RWPE2 (cell line): ENCODE measurements at regions not wholly inside any gene's neighbourhood (a gene's known extent, or its start where the extent isn't known, plus 50 kb on each side); places are given as distances from the start of the nearest gene placed in this dataset.

Experiments
- ATAC-seq: fragments of 200-7000 bp; cut with Tn5 transposase; 3 replicates; pipeline ENCODE4 v1.9.1; 2021; ENCODE audit warnings: low read depth
- DNase-seq: peaks from one replicate; pipeline ENCODE4 v3.0.0-alpha.2; 2020; ENCODE audit warnings: low spot score
- H3K27ac ChIP-seq: fragments of 450-650 bp; 2 replicates; pipeline ENCODE4 v1.5.1; 2017; ENCODE audit warnings: mild to moderate bottlenecking; ENCODE audit not compliant: poor library complexity, severe bottlenecking
- H3K27me3 ChIP-seq: fragments of 250-450 bp; sonication (Bioruptor Pico); 2 replicates; pipeline ENCODE4 v1.5.1; 2021; ENCODE audit warnings: mild to moderate bottlenecking, moderate library complexity; ENCODE audit not compliant: insufficient read depth, poor library complexity, severe bottlenecking
- H3K36me3 ChIP-seq: fragments of 250-450 bp; sonication (Bioruptor Pico); 2 replicates; pipeline ENCODE4 v1.5.1; 2020; ENCODE audit warnings: low read depth, mild to moderate bottlenecking, moderate library complexity
- H3K4me1 ChIP-seq: fragments of 250-450 bp; sonication (Bioruptor Pico); 2 replicates; pipeline ENCODE4 v1.5.1; 2021; ENCODE audit warnings: mild to moderate bottlenecking, moderate library complexity; ENCODE audit not compliant: insufficient read depth, poor library complexity, severe bottlenecking
- H3K4me3 ChIP-seq: fragments of 250-450 bp; sonication (Bioruptor Pico); 2 replicates; pipeline ENCODE4 v1.5.1; 2021; ENCODE audit warnings: mild to moderate bottlenecking, moderate library complexity; ENCODE audit not compliant: severe bottlenecking
- H3K9me3 ChIP-seq: fragments of 250-450 bp; sonication (Bioruptor Pico); 2 replicates; pipeline ENCODE4 v1.5.1; 2021; ENCODE audit warnings: mild to moderate bottlenecking, moderate library complexity; ENCODE audit not compliant: severe bottlenecking
- TF ChIP-seq, protein P1 (sequence below): fragments of 450-650 bp; IDR thresholded peaks from one replicate; pipeline ENCODE4 v1.5.1; 2017; ENCODE audit warnings: mild to moderate bottlenecking, moderate library complexity; ENCODE audit not compliant: poor library complexity, severe bottlenecking

DNA sequence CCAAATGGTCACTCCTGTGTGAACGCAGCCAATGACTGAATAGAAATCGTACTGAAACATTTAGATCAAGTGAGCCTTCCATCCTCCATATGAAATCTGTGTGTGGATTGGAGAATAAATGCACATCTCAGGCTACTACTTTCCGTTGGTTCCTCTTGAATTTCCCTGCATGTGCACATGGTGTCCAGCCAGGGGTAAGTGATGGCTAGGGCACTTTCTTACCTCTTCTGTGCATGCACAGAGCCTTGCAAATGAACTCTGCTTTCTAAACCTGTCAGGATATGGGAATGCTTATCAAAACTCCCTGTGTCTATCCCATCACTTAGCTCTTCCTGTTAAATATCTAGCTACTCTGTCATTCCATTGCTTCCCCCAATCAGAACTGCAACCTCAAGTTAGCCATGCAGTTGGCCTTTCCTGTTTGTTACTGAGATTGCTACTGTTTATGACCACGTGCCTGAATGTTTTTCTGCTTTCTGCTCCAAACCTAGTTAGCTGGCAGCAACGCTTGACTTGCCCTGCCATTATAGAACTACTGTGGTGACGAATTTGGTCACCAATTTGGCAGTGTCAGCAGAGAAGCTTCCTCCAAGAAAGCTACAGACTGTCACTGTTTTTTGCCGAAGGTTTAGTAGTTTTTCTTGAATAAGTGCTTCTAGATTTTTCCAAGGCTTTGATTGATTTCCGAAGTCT, 661.6 kb downstream of the LRRC70 start:
- ATAC-seq (no peak), DNase-seq (no peak)
- TF ChIP-seq, protein P1, sequence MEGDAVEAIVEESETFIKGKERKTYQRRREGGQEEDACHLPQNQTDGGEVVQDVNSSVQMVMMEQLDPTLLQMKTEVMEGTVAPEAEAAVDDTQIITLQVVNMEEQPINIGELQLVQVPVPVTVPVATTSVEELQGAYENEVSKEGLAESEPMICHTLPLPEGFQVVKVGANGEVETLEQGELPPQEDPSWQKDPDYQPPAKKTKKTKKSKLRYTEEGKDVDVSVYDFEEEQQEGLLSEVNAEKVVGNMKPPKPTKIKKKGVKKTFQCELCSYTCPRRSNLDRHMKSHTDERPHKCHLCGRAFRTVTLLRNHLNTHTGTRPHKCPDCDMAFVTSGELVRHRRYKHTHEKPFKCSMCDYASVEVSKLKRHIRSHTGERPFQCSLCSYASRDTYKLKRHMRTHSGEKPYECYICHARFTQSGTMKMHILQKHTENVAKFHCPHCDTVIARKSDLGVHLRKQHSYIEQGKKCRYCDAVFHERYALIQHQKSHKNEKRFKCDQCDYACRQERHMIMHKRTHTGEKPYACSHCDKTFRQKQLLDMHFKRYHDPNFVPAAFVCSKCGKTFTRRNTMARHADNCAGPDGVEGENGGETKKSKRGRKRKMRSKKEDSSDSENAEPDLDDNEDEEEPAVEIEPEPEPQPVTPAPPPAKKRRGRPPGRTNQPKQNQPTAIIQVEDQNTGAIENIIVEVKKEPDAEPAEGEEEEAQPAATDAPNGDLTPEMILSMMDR = no peak
- H3K4me1 ChIP-seq = no peaks in the 10 kb centered on the region
- peaks cover 13% of the 10 kb centered on the region for H3K27me3 ChIP-seq
- no peaks in the 10 kb centered on the region for H3K36me3 ChIP-seq
- H3K27ac ChIP-seq = no peak overlapping the region
- no peak overlapping the region for H3K4me3 ChIP-seq
- H3K9me3 ChIP-seq = no peaks in the 10 kb centered on the region

DNA sequence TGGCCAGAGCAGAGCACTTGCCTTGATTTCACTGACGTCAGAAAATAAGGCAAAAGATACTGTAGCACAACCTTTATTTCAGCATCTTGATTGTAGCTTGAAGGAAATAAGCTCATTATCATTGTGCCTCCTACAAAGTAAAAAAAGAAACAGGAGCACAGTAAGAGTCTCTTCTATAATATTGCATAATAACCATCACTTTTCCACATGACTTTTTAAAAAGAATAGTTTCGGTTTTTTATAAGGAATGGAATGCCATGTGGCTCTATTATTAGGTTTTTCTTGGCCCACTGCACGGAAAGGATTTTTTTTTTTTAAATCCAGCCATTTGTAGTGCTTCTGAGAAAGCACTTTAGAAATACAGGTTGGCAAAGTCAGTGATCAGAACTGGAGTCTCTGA, 655.3 kb downstream of the LRRC70 start:
- H3K27me3 ChIP-seq = peaks cover 8% of the 10 kb centered on the region
- no peak overlapping the region for H3K4me3 ChIP-seq
- ATAC-seq (no peak), DNase-seq (no peak)
- H3K36me3 ChIP-seq = no peaks in the 10 kb centered on the region
- TF ChIP-seq, protein P1 = no peak
- H3K9me3 ChIP-seq = no peaks in the 10 kb centered on the region
- H3K4me1 ChIP-seq = no peaks in the 10 kb centered on the region
- no peak overlapping the region for H3K27ac ChIP-seq

DNA sequence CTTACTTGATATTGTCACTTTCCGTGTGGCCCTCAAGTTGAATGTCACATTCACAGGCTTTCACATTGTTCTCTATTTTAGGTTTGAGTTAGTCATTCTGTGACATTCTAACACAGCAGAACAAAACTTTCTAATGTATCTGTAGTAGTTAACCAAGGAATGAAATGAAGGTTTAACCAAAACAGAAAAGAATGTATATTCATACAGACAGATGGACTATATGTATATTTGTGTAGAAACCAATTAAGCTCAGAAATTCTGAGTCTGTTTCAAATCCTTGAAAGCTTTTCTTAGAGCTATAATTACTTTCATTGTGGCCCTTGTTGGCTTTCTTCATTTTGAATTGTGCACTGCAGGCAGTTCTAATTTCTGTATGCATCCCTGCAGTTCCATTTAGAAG, 654.7 kb downstream of the LRRC70 start:
- Histone ChIP-seq H3K9me3 (no peaks in the 10 kb centered on the region), H3K27ac (no peak overlapping the region), H3K4me1 (no peaks in the 10 kb centered on the region), H3K27me3 (peaks cover 8% of the 10 kb centered on the region), H3K36me3 (no peaks in the 10 kb centered on the region), H3K4me3 (no peak overlapping the region)
- no peak for ATAC-seq
- no peak for DNase-seq
- TF ChIP-seq, protein P1 = no peak

GRCh38 chr5:63230754-63231153, 652.1 kb downstream of the LRRC70 start:
- no peaks in the 10 kb centered on the region for H3K4me1 ChIP-seq

DNA sequence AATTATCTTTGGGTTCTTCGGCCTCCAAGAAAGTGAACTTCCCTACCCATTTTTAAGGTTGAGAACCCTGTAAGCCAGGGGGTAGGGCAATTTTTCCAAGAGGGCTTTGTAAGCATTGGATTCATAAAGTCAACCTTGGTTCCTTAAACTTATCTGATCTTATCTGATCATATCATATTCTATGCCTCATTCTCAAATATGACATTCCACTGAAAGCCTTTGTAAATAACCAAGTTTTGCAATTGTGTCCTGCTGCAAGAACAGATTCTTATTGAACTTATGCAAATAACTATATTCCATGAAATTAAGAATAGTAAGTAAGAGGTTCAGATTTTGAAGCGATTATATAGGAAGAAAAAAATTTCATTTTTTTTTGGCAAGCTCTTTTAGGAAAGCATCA, 649.5 kb downstream of the LRRC70 start:
- ATAC-seq (no peak), DNase-seq (no peak)
- TF ChIP-seq, protein P1 = no peak
- Histone ChIP-seq H3K27ac (no peak overlapping the region), H3K36me3 (no peaks in the 10 kb centered on the region), H3K4me1 (no peaks in the 10 kb centered on the region), H3K27me3 (no peaks in the 10 kb centered on the region), H3K4me3 (no peak overlapping the region), H3K9me3 (no peaks in the 10 kb centered on the region)

More at GRCh38 chr5:63230754-63231153, 652.1 kb downstream of the LRRC70 start:
- TF ChIP-seq, protein P1 = no peak
- H3K4me3 ChIP-seq = no peak overlapping the region
- ATAC-seq = no peak
- H3K27me3 ChIP-seq = no peaks in the 10 kb centered on the region
- DNase-seq = no peak
- no peaks in the 10 kb centered on the region for H3K9me3 ChIP-seq
- H3K36me3 ChIP-seq = no peaks in the 10 kb centered on the region
- no peak overlapping the region for H3K27ac ChIP-seq
